WERI-Rb-1 (cell line): ENCODE measurements at regions not wholly inside any gene's neighbourhood (a gene's known extent, or its start where the extent isn't known, plus 50 kb on each side); places are given as distances from the start of the nearest gene placed in this dataset.
"Not testable (repeated sequence)": the region's sequence is repeated elsewhere in the genome, so short reads cannot be mapped to it uniquely, and the experiment has no call there.

ENCODE experiments used
- DNase-seq: peaks from one replicate; pipeline ENCODE4 v3.0.0-alpha.2; 2020
- H3K27ac ChIP-seq: fragments of 250-450 bp; sonication (Bioruptor Pico); 2 replicates; pipeline ENCODE4 v1.5.1; 2020; ENCODE audit warnings: mild to moderate bottlenecking, moderate library complexity
- H3K27me3 ChIP-seq: fragments of 250-450 bp; sonication (Bioruptor Pico); 2 replicates; pipeline ENCODE4 v1.5.1; 2021; ENCODE audit warnings: mild to moderate bottlenecking, low read depth, moderate library complexity; ENCODE audit not compliant: insufficient read depth, severe bottlenecking
- H3K36me3 ChIP-seq: fragments of 250-450 bp; sonication (Bioruptor Pico); 2 replicates; pipeline ENCODE4 v1.5.1; 2020; ENCODE audit warnings: mild to moderate bottlenecking, moderate library complexity
- H3K4me3 ChIP-seq: 2 replicates; pipeline ENCODE4 v1.5.1; 2011; ENCODE audit warnings: low read depth, mild to moderate bottlenecking, control low read depth, low read length
- H3K9me3 ChIP-seq: fragments of 250-450 bp; sonication (Bioruptor Pico); 2 replicates; pipeline ENCODE4 v1.5.1; 2021; ENCODE audit warnings: mild to moderate bottlenecking, moderate library complexity; ENCODE audit not compliant: severe bottlenecking
- TF ChIP-seq, protein P1 (sequence below): IDR thresholded peaks from 2 replicates; pipeline ENCODE4 v1.5.1; 2011; ENCODE audit warnings: low read depth, mild to moderate bottlenecking, control low read depth, inconsistent platforms, low read length

DNA sequence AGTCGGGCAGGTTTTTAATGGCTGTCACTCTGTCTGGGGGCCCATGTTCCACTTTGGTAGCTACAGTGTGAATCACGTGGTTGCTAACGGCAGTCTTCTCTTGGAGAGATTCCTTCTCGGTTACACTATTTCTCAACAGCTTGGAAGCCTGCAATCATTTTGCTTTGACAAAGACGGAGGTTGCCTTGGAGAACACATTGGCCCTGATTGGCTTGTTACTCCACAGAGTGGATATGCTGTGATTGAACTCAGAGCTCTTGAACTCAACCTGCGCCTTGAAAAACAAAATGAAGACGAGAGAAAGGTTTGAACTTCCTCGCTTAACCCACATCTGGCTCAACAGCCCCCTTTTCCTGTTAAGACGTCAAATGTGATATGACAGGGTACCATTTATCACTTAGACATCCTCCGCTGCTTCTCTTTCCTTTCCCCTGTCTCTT, 218.9 kb downstream of the MAF start:
- Histone ChIP-seq H3K27me3 (peaks cover 38% of the 10 kb centered on the region), H3K27ac (no peak overlapping the region), H3K9me3 (no peaks in the 10 kb centered on the region), H3K4me3 (no peak overlapping the region), H3K36me3 (no peaks in the 10 kb centered on the region)
- no peak for DNase-seq
- TF ChIP-seq, protein P1, sequence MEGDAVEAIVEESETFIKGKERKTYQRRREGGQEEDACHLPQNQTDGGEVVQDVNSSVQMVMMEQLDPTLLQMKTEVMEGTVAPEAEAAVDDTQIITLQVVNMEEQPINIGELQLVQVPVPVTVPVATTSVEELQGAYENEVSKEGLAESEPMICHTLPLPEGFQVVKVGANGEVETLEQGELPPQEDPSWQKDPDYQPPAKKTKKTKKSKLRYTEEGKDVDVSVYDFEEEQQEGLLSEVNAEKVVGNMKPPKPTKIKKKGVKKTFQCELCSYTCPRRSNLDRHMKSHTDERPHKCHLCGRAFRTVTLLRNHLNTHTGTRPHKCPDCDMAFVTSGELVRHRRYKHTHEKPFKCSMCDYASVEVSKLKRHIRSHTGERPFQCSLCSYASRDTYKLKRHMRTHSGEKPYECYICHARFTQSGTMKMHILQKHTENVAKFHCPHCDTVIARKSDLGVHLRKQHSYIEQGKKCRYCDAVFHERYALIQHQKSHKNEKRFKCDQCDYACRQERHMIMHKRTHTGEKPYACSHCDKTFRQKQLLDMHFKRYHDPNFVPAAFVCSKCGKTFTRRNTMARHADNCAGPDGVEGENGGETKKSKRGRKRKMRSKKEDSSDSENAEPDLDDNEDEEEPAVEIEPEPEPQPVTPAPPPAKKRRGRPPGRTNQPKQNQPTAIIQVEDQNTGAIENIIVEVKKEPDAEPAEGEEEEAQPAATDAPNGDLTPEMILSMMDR: no peak

DNA sequence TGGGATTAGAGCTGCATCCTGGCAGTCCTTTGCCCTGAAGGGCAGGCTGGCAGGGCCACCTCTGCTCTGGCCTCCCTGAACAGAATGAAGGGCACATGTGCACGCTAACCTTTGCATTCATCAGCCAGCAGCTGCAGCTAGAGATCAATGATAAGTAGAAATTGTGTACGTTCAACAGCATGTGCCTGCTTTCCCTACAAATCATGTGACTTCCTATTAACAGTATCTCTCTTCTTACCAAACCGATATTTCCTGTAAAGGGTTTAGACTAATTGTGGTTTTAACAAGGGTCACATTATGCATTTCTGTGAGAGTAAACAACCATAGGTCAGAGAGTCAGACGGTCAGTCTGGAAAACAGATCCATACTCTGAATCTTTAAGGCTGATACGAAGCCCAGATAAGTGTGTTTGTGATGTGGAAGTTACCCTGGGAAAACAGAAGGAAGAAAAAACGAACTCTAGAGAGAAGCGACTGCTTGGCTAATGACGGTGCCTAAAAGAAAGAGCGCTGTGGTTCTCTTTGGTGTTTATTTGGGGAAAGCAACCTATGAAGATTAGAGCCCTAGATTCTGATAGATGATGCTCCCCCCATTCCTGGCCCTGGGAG, 219.4 kb downstream of the MAF start:
- no peak for DNase-seq
- no peak overlapping the region for H3K4me3 ChIP-seq
- no peaks in the 10 kb centered on the region for H3K9me3 ChIP-seq
- H3K36me3 ChIP-seq: no peaks in the 10 kb centered on the region
- H3K27me3 ChIP-seq: peaks cover 33% of the 10 kb centered on the region
- TF ChIP-seq, protein P1: no peak
- no peak overlapping the region for H3K27ac ChIP-seq

- Histone ChIP-seq H3K27me3 (peaks cover 32% of the 10 kb centered on the region), H3K36me3 (no peaks in the 10 kb centered on the region), H3K4me3 (no peak overlapping the region), H3K9me3 (no peaks in the 10 kb centered on the region), H3K27ac (no peak overlapping the region)
- no peak for DNase-seq
- TF ChIP-seq, protein P1: no peak
Measured at GRCh38 chr16:79379095-79379494, 221.4 kb downstream of the MAF start.

GRCh38 chr16:79377082-79377481, 223.5 kb downstream of the MAF start:
- peaks cover 19% of the 10 kb centered on the region for H3K27me3 ChIP-seq
- DNase-seq, H3K9me3 ChIP-seq, H3K36me3 ChIP-seq, H3K4me3 ChIP-seq, H3K27ac ChIP-seq: not testable (repeated sequence)

GRCh38 chr16:79375351-79375750, 225.2 kb downstream of the MAF start:
- Histone ChIP-seq H3K27ac (no peak overlapping the region), H3K27me3 (peaks cover 7% of the 10 kb centered on the region), H3K36me3 (no peaks in the 10 kb centered on the region), H3K9me3 (no peaks in the 10 kb centered on the region), H3K4me3 (no peak overlapping the region)
- TF ChIP-seq, protein P1: no peak
- DNase-seq: no peak

GRCh38 chr16:79372503-79373184, 227.9 kb downstream of the MAF start:
- H3K36me3 ChIP-seq: no peaks in the 10 kb centered on the region
- no peak overlapping the region for H3K4me3 ChIP-seq
- no peaks in the 10 kb centered on the region for H3K9me3 ChIP-seq
- TF ChIP-seq, protein P1: no peak
- no peak for DNase-seq
- H3K27ac ChIP-seq: no peak overlapping the region
- H3K27me3 ChIP-seq: peaks cover 18% of the 10 kb centered on the region
